Esophagus (tissue), 2 donors: ENCODE measurements at regions not wholly inside any gene's neighbourhood (a gene's known extent, or its start where the extent isn't known, plus 50 kb on each side); places are given as distances from the start of the nearest gene placed in this dataset.
A peak's percentile ranks its signal among the peaks of the same experiment; 100 is the strongest.
"Not testable (repeated sequence)": the region's sequence is repeated elsewhere in the genome, so short reads cannot be mapped to it uniquely, and the experiment has no call there.

ENCODE experiments used
- H3K27ac ChIP-seq, 2 donors: one replicate each; pipeline ENCODE4 v1.5.1; 2013; ENCODE audit warnings: low read depth in 2 of 2, mild to moderate bottlenecking in 2 of 2, inconsistent platforms in 1 of 2, low read length in 1 of 2, moderate library complexity in 1 of 2
- H3K27me3 ChIP-seq, 2 donors: one replicate each; pipeline ENCODE4 v1.6.1; 2013; ENCODE audit warnings: low read length in 2 of 2, control low read depth in 1 of 2, mild to moderate bottlenecking in 1 of 2; ENCODE audit not compliant: insufficient read depth in 2 of 2, control insufficient read depth in 1 of 2
- H3K36me3 ChIP-seq, 2 donors: one replicate each; pipeline ENCODE4 v1.6.1; 2013; ENCODE audit warnings: low read length in 1 of 2; ENCODE audit not compliant: control insufficient read depth in 2 of 2, insufficient read depth in 2 of 2
- H3K4me1 ChIP-seq, 2 donors: one replicate each; pipeline ENCODE4 v1.6.1; 2013; ENCODE audit warnings: low read length in 1 of 2; ENCODE audit not compliant: control insufficient read depth in 2 of 2, insufficient read depth in 2 of 2
- H3K4me3 ChIP-seq, 2 donors: one replicate each; pipeline ENCODE4 v1.5.1; 2013; ENCODE audit warnings: low read length in 2 of 2, mild to moderate bottlenecking in 2 of 2, low read depth in 1 of 2, moderate library complexity in 1 of 2
- H3K9me3 ChIP-seq, 2 donors: one replicate each; pipeline ENCODE4 v1.6.1; 2013; ENCODE audit warnings: mild to moderate bottlenecking in 2 of 2, low read depth in 1 of 2, low read length in 1 of 2, moderate library complexity in 1 of 2; ENCODE audit not compliant: control insufficient read depth in 2 of 2, insufficient read depth in 1 of 2
- WGBS, 2 donors: extraction: QIAGEN DNeasy Blood & Tissue Kit; methylation state at CpG; one replicate each; pipeline ENCODE4 v1.1.7; 2013; 5-methylcytosine and 5-hydroxymethylcytosine counted together
- donor health status: healthy with polysubstance abuse.
- donor health status: Bipolar disorder and iron deficiency.

- 93 to 96% methylated on average over 2 of the region's 2 CpGs for WGBS, 2 donors
- H3K36me3 ChIP-seq, H3K4me1 ChIP-seq, H3K4me3 ChIP-seq, H3K27me3 ChIP-seq, H3K27ac ChIP-seq: not testable (repeated sequence)
- H3K9me3 ChIP-seq = peaks cover 5 to 11% of the 10 kb centered on the region in 2 donors
Measured at GRCh38 chr7:130860832-130861231, 126.8 kb upstream of the KLF14 start.

GRCh38 chr7:130865408-130866236, 131.6 kb upstream of the KLF14 start:
- Histone ChIP-seq H3K27me3 (no peaks in the 10 kb centered on the region), H3K36me3 (peaks cover 0 to 2% of the 10 kb centered on the region in 2 donors), H3K27ac (no peak overlapping the region), H3K4me1 (peaks cover 0 to 7% of the 10 kb centered on the region in 2 donors), H3K9me3 (peaks cover 5% of the 10 kb centered on the region in 2 donors), H3K4me3 (no peak overlapping the region)
- WGBS, 2 donors = 89 to 91% methylated on average over 4 of the region's 4 CpGs

- Histone ChIP-seq H3K27me3 (no peaks in the 10 kb centered on the region), H3K4me1 (peaks cover 0 to 7% of the 10 kb centered on the region in 2 donors), H3K4me3 (no peak overlapping the region), H3K9me3 (no peaks in the 10 kb centered on the region), H3K36me3 (peaks cover 0 to 2% of the 10 kb centered on the region in 2 donors), H3K27ac (no peak overlapping the region)
- 92 to 94% methylated on average over 2 of the region's 2 CpGs for WGBS, 2 donors
Measured at GRCh38 chr7:130867039-130867438, 133.0 kb upstream of the KLF14 start.

GRCh38 chr7:130867581-130868136, 133.7 kb upstream of the KLF14 start:
- Histone ChIP-seq H3K9me3 (no peaks in the 10 kb centered on the region), H3K27me3 (no peaks in the 10 kb centered on the region), H3K4me3 (no peak overlapping the region), H3K4me1 (peaks cover 0 to 7% of the 10 kb centered on the region in 2 donors), H3K27ac (peak overlapping the region; percentile 9 to 33), H3K36me3 (peaks cover 0 to 4% of the 10 kb centered on the region in 2 donors)
- 36 to 42% methylated on average over 1 of the region's 1 CpG for WGBS, 2 donors

GRCh38 chr7:130868139-130868538, 134.1 kb upstream of the KLF14 start:
- Histone ChIP-seq H3K27ac (peak overlapping the region; percentile 46 to 68), H3K36me3 (peaks cover 1 to 4% of the 10 kb centered on the region in 2 donors), H3K4me1 (peaks cover 0 to 7% of the 10 kb centered on the region in 2 donors), H3K27me3 (no peaks in the 10 kb centered on the region), H3K9me3 (no peaks in the 10 kb centered on the region), H3K4me3 (no peak overlapping the region)
- WGBS, 2 donors = 45 to 66% methylated on average over 6 of the region's 6 CpGs

DNA sequence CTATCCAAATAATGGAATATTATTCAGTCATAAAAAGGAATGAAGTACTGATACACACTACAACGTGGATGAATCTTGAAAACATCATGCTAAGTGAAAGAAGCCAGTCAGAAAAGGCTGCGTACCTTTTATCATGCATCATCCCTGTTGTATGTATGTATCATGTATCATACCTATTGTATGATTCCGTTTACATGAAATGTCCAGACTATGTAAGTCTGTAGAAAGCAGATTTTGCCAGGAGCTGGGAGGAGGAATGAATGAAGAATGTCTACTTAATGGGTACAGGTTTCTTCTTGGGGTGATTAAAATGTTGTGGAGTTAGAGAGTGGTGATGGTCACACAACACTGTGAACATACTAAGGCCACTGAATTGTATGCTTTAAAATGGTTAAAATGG, 135.9 kb upstream of the KLF14 start:
- peaks cover 0 to 7% of the 10 kb centered on the region in 2 donors for H3K4me1 ChIP-seq
- H3K36me3 ChIP-seq = peaks cover 3 to 8% of the 10 kb centered on the region in 2 donors
- no peaks in the 10 kb centered on the region for H3K27me3 ChIP-seq
- H3K9me3 ChIP-seq = no peaks in the 10 kb centered on the region
- H3K27ac ChIP-seq = no peak overlapping the region
- H3K4me3 ChIP-seq = no peak overlapping the region
- WGBS, 2 donors = 92 to 94% methylated on average over 3 of the region's 3 CpGs

DNA sequence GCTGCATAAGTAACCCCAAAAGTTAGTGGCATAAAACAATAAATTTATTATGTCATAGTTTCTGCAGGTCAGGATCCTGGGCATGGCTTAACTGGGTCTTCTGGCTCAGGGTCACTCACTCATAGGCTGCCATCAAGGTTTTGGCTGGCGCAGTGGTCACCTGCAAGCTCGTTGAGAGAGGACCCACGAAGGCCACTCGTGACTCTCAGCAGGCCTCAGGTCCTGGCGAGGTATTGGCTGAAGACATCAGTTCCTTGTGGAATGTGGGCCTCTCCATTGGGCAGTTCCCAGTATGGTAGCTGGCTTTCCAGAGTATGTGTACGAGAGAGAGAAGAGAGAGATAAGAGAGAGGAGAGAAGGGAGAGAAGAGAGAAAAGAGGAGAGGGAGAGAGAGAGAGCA, 138.3 kb upstream of the KLF14 start:
- Histone ChIP-seq H3K27ac (no peak overlapping the region), H3K4me3 (no peak overlapping the region), H3K36me3 (peaks cover 3 to 7% of the 10 kb centered on the region in 2 donors), H3K27me3 (no peaks in the 10 kb centered on the region), H3K4me1 (peaks cover 0 to 7% of the 10 kb centered on the region in 2 donors), H3K9me3 (no peaks in the 10 kb centered on the region)
- 88 to 92% methylated on average over 6 of the region's 6 CpGs for WGBS, 2 donors

- Histone ChIP-seq H3K9me3 (no peaks in the 10 kb centered on the region), H3K27me3 (no peaks in the 10 kb centered on the region), H3K27ac (peak overlapping the region in 1 of 2 donors; percentile 37), H3K36me3 (peaks cover 3 to 7% of the 10 kb centered on the region in 2 donors), H3K4me1 (peaks cover 0 to 4% of the 10 kb centered on the region in 2 donors), H3K4me3 (no peak overlapping the region)
- whole genome bisulfite sequencing, 2 donors = 75% methylated on average over 8 of the region's 8 CpGs
Measured at GRCh38 chr7:130872756-130873448, 138.9 kb upstream of the KLF14 start.

GRCh38 chr7:130874071-130874915, 140.3 kb upstream of the KLF14 start:
- H3K27me3 ChIP-seq = no peaks in the 10 kb centered on the region
- WGBS, 2 donors = 82 to 87% methylated on average over 6 of the region's 6 CpGs
- H3K36me3 ChIP-seq = peaks cover 3 to 10% of the 10 kb centered on the region in 2 donors
- H3K27ac ChIP-seq = no peak overlapping the region
- no peaks in the 10 kb centered on the region for H3K4me1 ChIP-seq
- H3K9me3 ChIP-seq = no peaks in the 10 kb centered on the region
- H3K4me3 ChIP-seq = no peak overlapping the region
